ENCODE measurements at regions not wholly inside any gene's neighbourhood (a gene's known extent, or its start where the extent isn't known, plus 50 kb on each side); places are given as distances from the start of the nearest gene placed in this dataset.

- TF ChIP-seq ZIK1 (CRISPR knock-in tag; IDR thresholded peaks at IDR 0.05; ENCODE audit: borderline replicate concordance, low read depth) (no peak), PAXIP1 (CRISPR knock-in tag; conservative IDR thresholded peaks at IDR 0.05) (no peak), FOXA1 (IDR thresholded peaks at IDR 0.05) (no peak), FOXA1 (CRISPR knock-in tag; IDR thresholded peaks at IDR 0.05) (no peak), DPF2 (CRISPR knock-in tag; IDR thresholded peaks at IDR 0.05; ENCODE audit: borderline replicate concordance, low read depth) (no peak), CBX5 (CRISPR knock-in tag; IDR thresholded peaks at IDR 0.05; ENCODE audit: borderline replicate concordance) (no peak), EED (CRISPR knock-in tag; IDR thresholded peaks at IDR 0.05) (no peak), RAD51 (IDR thresholded peaks at IDR 0.05; ENCODE audit: borderline replicate concordance) (no peak), ZBTB3 (CRISPR knock-in tag; IDR thresholded peaks at IDR 0.05; ENCODE audit: borderline replicate concordance, low read depth) (no peak), ZSCAN9 (CRISPR knock-in tag; IDR thresholded peaks at IDR 0.05; ENCODE audit: borderline replicate concordance) (no peak), ZNF33B (CRISPR knock-in tag; IDR thresholded peaks at IDR 0.05) (no peak), SRSF4 (IDR thresholded peaks at IDR 0.05; ENCODE audit: low read depth, low read length, poor library complexity, severe bottlenecking) (no peak), IRX3 (CRISPR knock-in tag; IDR thresholded peaks at IDR 0.05; ENCODE audit: borderline replicate concordance, low read depth) (no peak), GATA4 (IDR thresholded peaks at IDR 0.05; ENCODE audit: borderline replicate concordance, low read depth) (no peak), ZFY (CRISPR knock-in tag; IDR thresholded peaks at IDR 0.05) (no peak)
- Histone ChIP-seq H3K27ac (ENCODE audit: extremely low read length, insufficient read depth, low read length) (no peak overlapping the region), H3K9me3 (ENCODE audit: low read length) (no peaks in the 10 kb centered on the region), H3K4me2 (ENCODE audit: low read depth, low read length) (no peak overlapping the region), H2AFZ (ENCODE audit: low read length) (no peak overlapping the region), H3K4me3 (replicated peaks in 1 of 3; ENCODE audit: insufficient read depth in 1 of 3, low read depth in 2 of 3, low read length in 3 of 3) (no peak overlapping the region), H3K4me1 (ENCODE audit: insufficient read depth, low read length) (no peaks in the 10 kb centered on the region), H3K36me3 (replicated peaks in 1 of 2; ENCODE audit: control insufficient read depth in 1 of 2, insufficient read depth in 2 of 2, low read length in 2 of 2) (no peaks in the 10 kb centered on the region), H3K79me2 (ENCODE audit: insufficient read depth, low read length) (no peaks in the 10 kb centered on the region), H4K20me1 (ENCODE audit: insufficient read depth, low read length) (no peaks in the 10 kb centered on the region), H3K9ac (ENCODE audit: insufficient read depth, low read depth, low read length) (no peak overlapping the region), H3K27me3 (ENCODE audit: control insufficient read depth in 1 of 2, insufficient read depth in 2 of 2, low read length in 2 of 2) (no peaks in the 10 kb centered on the region)
- intact Hi-C loops (cut with micrococcal nuclease; ENCODE audit: unreplicated experiment), result no loop called here
- CTCF ChIA-PET (ENCODE audit: low intra/inter-chr PET ratio, low total read pairs), result no interaction called here
- ATAC-seq (no peak), FAIRE-seq (no peak), DNase-seq (ENCODE audit: low spot score) (no peak)
- in situ Hi-C loops (cut with HindIII; ENCODE audit: extremely low pct_ligation_motif_present, low pct_unique_long_range_greater_than_20kb), result no loop called here
- POLR2A ChIA-PET, result no interaction called here
- 50% methylated on average over 4 of the region's 4 CpGs for WGBS (ENCODE audit: low lambda C conversion rate)
- BruUV-seq (replicated peaks), result no TSS peak
Observed at GRCh38 chr13:72495681-72496080, 231.7 kb downstream of the MZT1 start.
